ENCODE measurements at regions not wholly inside any gene's neighbourhood (a gene's known extent, or its start where the extent isn't known, plus 50 kb on each side); places are given as distances from the start of the nearest gene placed in this dataset.
"Not testable (repeated sequence)": the region's sequence is repeated elsewhere in the genome, so short reads cannot be mapped to it uniquely, and the experiment has no call there.

DNA sequence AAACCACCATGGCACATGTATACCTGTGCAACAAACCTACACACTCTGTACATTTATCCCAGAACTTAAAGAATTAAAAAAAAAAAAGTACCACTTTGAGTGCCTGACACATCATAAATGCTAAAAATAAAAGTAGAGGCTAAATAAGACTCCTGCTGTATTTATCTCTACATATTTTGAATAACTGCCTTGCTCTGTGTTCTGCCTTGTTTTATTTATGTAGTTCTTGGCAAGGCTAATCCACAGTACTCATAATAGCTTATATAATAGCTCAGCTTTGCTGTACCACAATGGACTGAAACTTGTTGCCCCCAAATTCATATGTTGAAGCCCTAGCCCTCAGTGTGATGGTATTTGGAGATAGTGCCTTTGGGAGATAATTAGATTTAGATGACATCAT lies 95.4 kb upstream of the ADAMTS9 start:
- DNase-seq (ENCODE audit: low read depth, low spot score) (no peak), ATAC-seq (no peak), FAIRE-seq (no peak)
- Histone ChIP-seq H3K36me3 (ENCODE audit: control insufficient read depth in 2 of 2, insufficient read depth in 2 of 2, low read length in 1 of 2) (no peaks in the 10 kb centered on the region), H3K27ac (ENCODE audit: control insufficient read depth, insufficient read depth) (no peak overlapping the region), H3K27me3 (replicated peaks in 1 of 2; ENCODE audit: control insufficient read depth in 2 of 2, insufficient read depth in 2 of 2, low read length in 1 of 2) (no peaks in the 10 kb centered on the region), H4K20me1 (ENCODE audit: control insufficient read depth, insufficient read depth) (no peaks in the 10 kb centered on the region), H3K79me2 (ENCODE audit: control insufficient read depth, insufficient read depth, low read length) (no peaks in the 10 kb centered on the region), H2AFZ (ENCODE audit: control insufficient read depth, low read depth, low read length) (no peak overlapping the region), H3K9ac (ENCODE audit: control insufficient read depth, insufficient read depth, low read length) (no peak overlapping the region), H3K4me3 (no peak overlapping the region), H3K9me3 (replicated peaks; ENCODE audit: control insufficient read depth, insufficient read depth, low read length) (no peaks in the 10 kb centered on the region), H3K4me2 (ENCODE audit: control insufficient read depth, insufficient read depth) (no peak overlapping the region), H3K4me1 (ENCODE audit: control insufficient read depth, insufficient read depth, low read length) (no peaks in the 10 kb centered on the region)
- intact Hi-C loops (cut with micrococcal nuclease; ENCODE audit: unreplicated experiment) (no loop called here), in situ Hi-C loops (cut with MboI) (no loop called here)
- ChIA-PET SMC1A (ENCODE audit: uncharacterized antibody, unreplicated experiment) (no interaction called here), RAD21 (ENCODE audit: unreplicated experiment) (no interaction called here), CTCF (no interaction called here), POLR2A (no interaction called here)
- no peak for TF ChIP-seq ZNF24 (IDR thresholded peaks at IDR 0.05)
- no peak for TF ChIP-seq ZNF384 (IDR thresholded peaks at IDR 0.05; ENCODE audit: borderline replicate concordance, low read depth, low read length)
- BruUV-seq (replicated peaks): no TSS peak

DNA sequence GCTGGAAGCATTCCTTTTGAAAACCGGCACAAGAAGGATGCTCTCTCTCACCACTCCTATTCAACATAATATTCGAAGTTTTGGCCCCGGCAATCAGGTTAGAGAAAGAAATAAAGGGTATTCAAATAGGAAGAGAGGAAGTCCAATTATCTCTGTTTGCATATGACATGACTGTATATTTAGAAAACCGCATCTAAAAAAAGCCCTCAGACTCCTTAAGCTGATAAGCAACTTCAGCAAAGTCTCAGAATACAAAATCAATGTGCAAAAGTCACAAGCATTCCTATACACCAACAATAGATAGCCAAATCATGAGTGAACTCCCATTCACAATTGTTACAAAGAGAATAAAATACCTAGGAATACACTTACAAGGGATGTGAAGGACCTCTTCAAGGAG lies 93.1 kb upstream of the ADAMTS9 start:
- ATAC-seq; BruUV-seq (replicated peaks); FAIRE-seq; H3K4me1 ChIP-seq (ENCODE audit: control insufficient read depth, insufficient read depth, low read length); H3K9ac ChIP-seq (ENCODE audit: control insufficient read depth, insufficient read depth, low read length); H3K79me2 ChIP-seq (ENCODE audit: control insufficient read depth, insufficient read depth, low read length); DNase-seq (ENCODE audit: low read depth, low spot score); H3K27ac ChIP-seq (ENCODE audit: control insufficient read depth, insufficient read depth); H3K4me3 ChIP-seq; H3K9me3 ChIP-seq (replicated peaks; ENCODE audit: control insufficient read depth, insufficient read depth, low read length); H2AFZ ChIP-seq (ENCODE audit: control insufficient read depth, low read depth, low read length); RAD21 ChIA-PET (ENCODE audit: unreplicated experiment); H3K36me3 ChIP-seq (ENCODE audit: control insufficient read depth in 2 of 2, insufficient read depth in 2 of 2, low read length in 1 of 2); CTCF ChIA-PET; H4K20me1 ChIP-seq (ENCODE audit: control insufficient read depth, insufficient read depth); in situ Hi-C loops (cut with MboI); POLR2A ChIA-PET; H3K27me3 ChIP-seq (replicated peaks in 1 of 2; ENCODE audit: control insufficient read depth in 2 of 2, insufficient read depth in 2 of 2, low read length in 1 of 2); SMC1A ChIA-PET (ENCODE audit: uncharacterized antibody, unreplicated experiment); intact Hi-C loops (cut with micrococcal nuclease; ENCODE audit: unreplicated experiment); H3K4me2 ChIP-seq (ENCODE audit: control insufficient read depth, insufficient read depth): not testable (repeated sequence)
- 23% methylated on average over 4 of the region's 4 CpGs for WGBS (ENCODE audit: insufficient coverage, insufficient replicate concordance, low lambda C conversion rate, missing lambda C conversion rate)

DNA sequence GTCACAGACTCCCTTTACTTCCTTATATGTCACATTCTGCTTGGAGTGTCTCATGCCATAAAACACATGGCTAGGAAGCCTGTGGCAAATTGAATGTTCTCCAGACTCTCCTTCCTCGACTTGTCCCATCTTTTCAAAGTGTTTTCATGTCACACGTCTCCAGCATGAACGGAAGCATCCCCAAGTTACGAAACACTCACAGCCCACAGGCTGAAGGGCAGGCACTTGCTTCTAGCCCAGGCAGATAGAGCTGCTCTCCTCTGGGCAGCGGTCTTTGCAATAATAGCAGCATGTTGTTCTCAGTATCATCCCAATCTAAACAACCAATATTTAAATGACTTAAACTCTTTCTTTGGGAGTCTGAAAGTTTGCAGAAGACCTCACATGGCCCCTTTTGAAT lies 85.3 kb upstream of the ADAMTS9 start:
- Histone ChIP-seq H3K4me3 (no peak overlapping the region), H3K27ac (ENCODE audit: control insufficient read depth, insufficient read depth) (no peak overlapping the region), H3K9me3 (replicated peaks; ENCODE audit: control insufficient read depth, insufficient read depth, low read length) (no peaks in the 10 kb centered on the region), H3K9ac (ENCODE audit: control insufficient read depth, insufficient read depth, low read length) (no peak overlapping the region), H2AFZ (ENCODE audit: control insufficient read depth, low read depth, low read length) (no peak overlapping the region), H3K79me2 (ENCODE audit: control insufficient read depth, insufficient read depth, low read length) (no peaks in the 10 kb centered on the region), H3K4me2 (ENCODE audit: control insufficient read depth, insufficient read depth) (no peak overlapping the region), H3K36me3 (ENCODE audit: control insufficient read depth in 2 of 2, insufficient read depth in 2 of 2, low read length in 1 of 2) (no peaks in the 10 kb centered on the region), H4K20me1 (ENCODE audit: control insufficient read depth, insufficient read depth) (no peaks in the 10 kb centered on the region), H3K27me3 (replicated peaks in 1 of 2; ENCODE audit: control insufficient read depth in 2 of 2, insufficient read depth in 2 of 2, low read length in 1 of 2) (no peaks in the 10 kb centered on the region), H3K4me1 (ENCODE audit: control insufficient read depth, insufficient read depth, low read length) (no peaks in the 10 kb centered on the region)
- FAIRE-seq (no peak), DNase-seq (ENCODE audit: low read depth, low spot score) (no peak), ATAC-seq (no peak)
- no TSS peak for BruUV-seq (replicated peaks)
- RAD21 ChIA-PET (ENCODE audit: unreplicated experiment): no interaction called here
- TF ChIP-seq POLR2A (IDR thresholded peaks at IDR 0.05; ENCODE audit: low read depth, low read length) (no peak), EGR1 (IDR thresholded peaks at IDR 0.05; ENCODE audit: borderline replicate concordance in 1 of 2, low read depth in 2 of 2, low read length in 2 of 2) (no peak), ATF7 (IDR thresholded peaks at IDR 0.05; ENCODE audit: low read depth) (no peak), JUND (IDR thresholded peaks at IDR 0.05; ENCODE audit: low read depth, low read length) (no peak)
- CTCF ChIA-PET: no interaction called here
- SMC1A ChIA-PET (ENCODE audit: uncharacterized antibody, unreplicated experiment): no interaction called here
- intact Hi-C loops (cut with micrococcal nuclease; ENCODE audit: unreplicated experiment) (no loop called here), in situ Hi-C loops (cut with MboI) (no loop called here)
- POLR2A ChIA-PET: no interaction called here
- 6% methylated on average over 5 of the region's 5 CpGs for WGBS (ENCODE audit: insufficient coverage, insufficient replicate concordance, low lambda C conversion rate, missing lambda C conversion rate)

Data from GM12878 (cell line).